HG02642 (cell line): ENCODE measurements at regions not wholly inside any gene's neighbourhood (a gene's known extent, or its start where the extent isn't known, plus 50 kb on each side); places are given as distances from the start of the nearest gene placed in this dataset.

Experiments
- ATAC-seq: cut with Tn5 transposase; IDR thresholded peaks from one replicate; pipeline ENCODE4 v1.9.1; 2021; ENCODE audit warnings: mild to moderate bottlenecking; ENCODE audit not compliant: unreplicated experiment, poor library complexity

- no peak for ATAC-seq
Observed at GRCh38 chr5:23014266-23014665, 161.1 kb upstream of the CDH12 start.

GRCh38 chr5:23013395-23013998 lies 160.4 kb upstream of the CDH12 start:
- ATAC-seq = no peak

- no peak for ATAC-seq
Observed at GRCh38 chr5:23012842-23013241, 159.7 kb upstream of the CDH12 start.

GRCh38 chr5:23007762-23008161 lies 154.6 kb upstream of the CDH12 start:
- ATAC-seq = no peak

GRCh38 chr5:23007236-23007635 lies 154.1 kb upstream of the CDH12 start:
- ATAC-seq = no peak

- ATAC-seq = no peak
Observed at GRCh38 chr5:23001120-23001519, 148.0 kb upstream of the CDH12 start.

GRCh38 chr5:22998774-22999173 lies 145.6 kb upstream of the CDH12 start:
- ATAC-seq = no peak

- no peak for ATAC-seq
Observed at GRCh38 chr5:22998362-22998761, 145.2 kb upstream of the CDH12 start.

GRCh38 chr5:22988937-22989336 lies 135.8 kb upstream of the CDH12 start:
- no peak for ATAC-seq

GRCh38 chr5:22986281-22986680 lies 133.1 kb upstream of the CDH12 start:
- ATAC-seq = no peak

- no peak for ATAC-seq
Observed at GRCh38 chr5:22985446-22985845, 132.3 kb upstream of the CDH12 start.

- ATAC-seq = no peak
Observed at GRCh38 chr5:22970956-22971618, 117.9 kb upstream of the CDH12 start.

GRCh38 chr5:22970491-22970890 lies 117.3 kb upstream of the CDH12 start:
- no peak for ATAC-seq

GRCh38 chr5:22968386-22968785 lies 115.2 kb upstream of the CDH12 start:
- ATAC-seq = no peak

GRCh38 chr5:22965960-22966359 lies 112.8 kb upstream of the CDH12 start:
- no peak for ATAC-seq

GRCh38 chr5:22964632-22965031 lies 111.5 kb upstream of the CDH12 start:
- no peak for ATAC-seq

GRCh38 chr5:22958462-22959262 lies 105.5 kb upstream of the CDH12 start:
- no peak for ATAC-seq

- ATAC-seq = no peak
Observed at GRCh38 chr5:22947921-22948320, 94.8 kb upstream of the CDH12 start.

- no peak for ATAC-seq
Observed at GRCh38 chr5:22938362-22938761, 85.2 kb upstream of the CDH12 start.

GRCh38 chr5:22928821-22929482 lies 75.8 kb upstream of the CDH12 start:
- ATAC-seq = no peak

GRCh38 chr5:22926574-22926973 lies 73.4 kb upstream of the CDH12 start:
- no peak for ATAC-seq
